SK-N-SH (cell line): ENCODE measurements at regions not wholly inside any gene's neighbourhood (a gene's known extent, or its start where the extent isn't known, plus 50 kb on each side); places are given as distances from the start of the nearest gene placed in this dataset.

Source experiments
- CTCF ChIA-PET: fragments of 300-600, 350-600 bp; formaldehyde crosslinking; extraction: SDS; loops from one replicate; lab custom pipeline; 2021; lab: Yijun Ruan, JAX
- POLR2A ChIA-PET: fragments of 350-600 bp; sonication (Branson Sonifier 250); formaldehyde crosslinking; extraction: SDS; loops from one replicate; lab custom pipeline; 2020; ENCODE audit warnings: antibody characterized with exemption, inconsistent platforms; lab: Yijun Ruan, JAX
- DNase-seq: peaks from one replicate; pipeline ENCODE4 v3.0.0; 2012
- H2AFZ ChIP-seq: fragments of 200-600 bp; sonication (generic); 2 replicates; pipeline ENCODE4 v1.8.1; 2016; ENCODE audit warnings: antibody characterized with exemption, mild to moderate bottlenecking, low read depth
- H3F3A ChIP-seq: fragments of 200-600 bp; sonication (generic); replicated peaks from 2 replicates; pipeline ENCODE3; 2016; ENCODE audit warnings: antibody characterized with exemption, mild to moderate bottlenecking; ENCODE audit not compliant: insufficient read depth
- H3K27ac ChIP-seq, 2 experiments: fragments of 200-500 bp in 1 of 2; fragments of 200-600 bp in 1 of 2; sonication (Bioruptor generic) in 1 of 2; sonication (generic), shearing (Covaris generic) in 1 of 2; 2 replicates each; pipeline versions ENCODE4 v1.5.1 to v1.6.1; 2014 to 2016; ENCODE audit warnings: low read depth in 2 of 2, inconsistent platforms in 1 of 2, low read length in 1 of 2, mild to moderate bottlenecking in 1 of 2, mixed read lengths in 1 of 2
- H3K27me3 ChIP-seq: fragments of 200-600 bp; sonication (generic), shearing (Covaris generic); 2 replicates; pipeline ENCODE4 v1.6.1; 2016; ENCODE audit warnings: mixed run types; ENCODE audit not compliant: insufficient read depth
- H3K36me3 ChIP-seq, 2 experiments: fragments of 200-500 bp in 1 of 2; fragments of 200-600 bp in 1 of 2; sonication (Bioruptor generic) in 1 of 2; sonication (generic) in 1 of 2; replicated peaks in 1 of 2; 2 replicates each; pipeline versions ENCODE3 to v1.5.1; 2014 to 2016; ENCODE audit warnings: low read length in 1 of 2, mild to moderate bottlenecking in 1 of 2; ENCODE audit not compliant: insufficient read depth in 2 of 2, control insufficient read depth in 1 of 2
- H3K4me1 ChIP-seq, 2 experiments: fragments of 200-500 bp in 1 of 2; fragments of 200-600 bp in 1 of 2; sonication (Bioruptor generic) in 1 of 2; sonication (generic), shearing (Covaris generic) in 1 of 2; 2 replicates each; pipeline versions ENCODE4 v1.5.1 to v1.6.1; 2014 to 2016; ENCODE audit warnings: low read depth in 1 of 2, low read length in 1 of 2, mixed run types in 1 of 2; ENCODE audit not compliant: insufficient read depth in 2 of 2, control insufficient read depth in 1 of 2
- H3K4me2 ChIP-seq: fragments of 200-600 bp; sonication (generic), shearing (Covaris generic); 2 replicates; pipeline ENCODE4 v1.6.1; 2017; ENCODE audit warnings: mixed run types
- H3K4me3 ChIP-seq, 2 experiments: fragments of 200-500 bp in 1 of 2; fragments of 200-600 bp in 1 of 2; sonication (Bioruptor generic) in 1 of 2; sonication (generic), shearing (Covaris generic) in 1 of 2; 2 replicates each; pipeline versions ENCODE4 v1.5.1 to v1.8.1; 2014 to 2016; ENCODE audit warnings: low read depth in 2 of 2, inconsistent platforms in 1 of 2, low read length in 1 of 2, mild to moderate bottlenecking in 1 of 2, mixed read lengths in 1 of 2, moderate library complexity in 1 of 2
- H3K79me2 ChIP-seq: fragments of 200-600 bp; sonication (generic); 2 replicates; pipeline ENCODE4 v1.8.1; 2017; ENCODE audit warnings: mild to moderate bottlenecking; ENCODE audit not compliant: insufficient read depth
- H3K9ac ChIP-seq: fragments of 200-600 bp; sonication (generic); 2 replicates; pipeline ENCODE4 v1.6.1; 2017; ENCODE audit warnings: mixed run types
- H3K9me2 ChIP-seq: fragments of 200-600 bp; sonication (generic); 2 replicates; pipeline ENCODE4 v1.6.1; 2017; ENCODE audit warnings: mixed run types
- H3K9me3 ChIP-seq: fragments of 200-600 bp; sonication (generic); 2 replicates; pipeline ENCODE4 v1.6.1; 2017; ENCODE audit warnings: mixed run types, mild to moderate bottlenecking, moderate library complexity
- H4K20me1 ChIP-seq: fragments of 200-600 bp; sonication (generic); 2 replicates; pipeline ENCODE4 v1.6.1; 2017; ENCODE audit warnings: mild to moderate bottlenecking, mixed run types; ENCODE audit not compliant: insufficient read depth
- ELF1 ChIP-seq: IDR thresholded peaks from 2 replicates; pipeline ENCODE4 v1.4.0; 2012
- FOSL2 ChIP-seq: IDR thresholded peaks from 2 replicates; pipeline ENCODE4 v1.4.0; 2012; ENCODE audit warnings: low read depth, mild to moderate bottlenecking, moderate library complexity, borderline replicate concordance
- FOXM1 ChIP-seq: IDR thresholded peaks from 2 replicates; pipeline ENCODE4 v1.4.0; 2012; ENCODE audit warnings: low read depth, mild to moderate bottlenecking
- JUND ChIP-seq: IDR thresholded peaks from 2 replicates; pipeline ENCODE4 v1.4.0; 2012
- MXI1 ChIP-seq: IDR thresholded peaks from 2 replicates; pipeline ENCODE4 v1.6.1; 2012; ENCODE audit warnings: mild to moderate bottlenecking, low read depth, low read length, improper control_type of control experiment
- NFIC ChIP-seq: IDR thresholded peaks from 2 replicates; pipeline ENCODE4 v1.4.0; 2012; ENCODE audit warnings: borderline replicate concordance
- POLR2AphosphoS5 ChIP-seq: IDR thresholded peaks from 2 replicates; pipeline ENCODE4 v1.6.1; 2012; ENCODE audit warnings: low read depth, low read length
- RAD21 ChIP-seq: IDR thresholded peaks from 2 replicates; pipeline ENCODE4 v1.6.1; 2012; ENCODE audit warnings: mild to moderate bottlenecking, low read length
- RFX5 ChIP-seq: IDR thresholded peaks from 2 replicates; pipeline ENCODE4 v1.6.1; 2012; ENCODE audit warnings: mild to moderate bottlenecking, improper control_type of control experiment, low read length
- TEAD4 ChIP-seq: IDR thresholded peaks from 2 replicates; pipeline ENCODE4 v1.4.0; 2012; ENCODE audit warnings: mild to moderate bottlenecking, borderline replicate concordance; ENCODE audit not compliant: insufficient read depth
- WGBS: methylation state at CpG from one replicate; pipeline ENCODE4 v1.1.6; 2017; ENCODE audit warnings: low lambda C conversion rate; 5-methylcytosine and 5-hydroxymethylcytosine counted together
- TF ChIP-seq, protein P1 (sequence below): fragments of 150-350 bp; IDR thresholded peaks from 2 replicates; pipeline ENCODE4 v1.6.1; 2016; ENCODE audit warnings: mild to moderate bottlenecking, low read depth, low read length
- TF ChIP-seq, protein P2 (sequence below): IDR thresholded peaks from 2 replicates; pipeline ENCODE4 v1.4.0; 2012; ENCODE audit warnings: low read depth, borderline replicate concordance
- TF ChIP-seq, protein P3 (sequence below): IDR thresholded peaks from 2 replicates; pipeline ENCODE4 v1.4.0; 2012; ENCODE audit warnings: low read depth, borderline replicate concordance

DNA sequence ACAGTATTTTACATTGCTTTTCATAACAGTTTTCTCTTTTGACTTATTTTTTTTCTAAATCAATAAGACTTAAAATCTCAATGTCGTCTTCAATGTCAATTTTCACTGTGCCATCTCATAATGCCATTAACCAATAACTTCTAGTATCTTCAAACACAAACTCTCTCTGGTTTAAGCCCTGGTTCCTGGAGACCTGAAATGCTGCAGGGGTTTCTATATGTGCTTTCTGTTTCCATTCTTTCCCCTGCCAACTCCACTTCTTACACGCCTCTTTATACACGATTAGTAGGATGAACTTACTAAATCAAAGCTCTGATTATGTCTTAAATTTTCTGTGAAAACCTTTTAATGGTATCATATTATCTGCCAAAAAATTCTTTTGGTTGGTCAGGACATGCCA is 191.4 kb downstream of the AMY1C start:
- ChIA-PET POLR2A (no interaction called here), CTCF (no interaction called here)
- Histone ChIP-seq H3K79me2 (no peaks in the 10 kb centered on the region), H3K27me3 (no peaks in the 10 kb centered on the region), H3F3A (no peaks in the 10 kb centered on the region), H3K9me3 (no peaks in the 10 kb centered on the region), H3K9me2 (no peaks in the 10 kb centered on the region), H3K4me2 (no peak overlapping the region), H3K9ac (no peak overlapping the region), H3K4me1 (no peaks in the 10 kb centered on the region), H3K4me3 (no peak overlapping the region), H2AFZ (no peak overlapping the region), H3K36me3 (no peaks in the 10 kb centered on the region), H4K20me1 (no peaks in the 10 kb centered on the region), H3K27ac (no peak overlapping the region)
- no peak for TF ChIP-seq FOXM1
- no peak for TF ChIP-seq JUND
- no peak for TF ChIP-seq MXI1
- TF ChIP-seq NFIC, result no peak
- TF ChIP-seq, protein P1, sequence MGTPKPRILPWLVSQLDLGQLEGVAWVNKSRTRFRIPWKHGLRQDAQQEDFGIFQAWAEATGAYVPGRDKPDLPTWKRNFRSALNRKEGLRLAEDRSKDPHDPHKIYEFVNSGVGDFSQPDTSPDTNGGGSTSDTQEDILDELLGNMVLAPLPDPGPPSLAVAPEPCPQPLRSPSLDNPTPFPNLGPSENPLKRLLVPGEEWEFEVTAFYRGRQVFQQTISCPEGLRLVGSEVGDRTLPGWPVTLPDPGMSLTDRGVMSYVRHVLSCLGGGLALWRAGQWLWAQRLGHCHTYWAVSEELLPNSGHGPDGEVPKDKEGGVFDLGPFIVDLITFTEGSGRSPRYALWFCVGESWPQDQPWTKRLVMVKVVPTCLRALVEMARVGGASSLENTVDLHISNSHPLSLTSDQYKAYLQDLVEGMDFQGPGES, result no peak
- no peak for TF ChIP-seq FOSL2
- 37% methylated on average over 3 of the region's 3 CpGs for WGBS
- DNase-seq, result no peak

DNA sequence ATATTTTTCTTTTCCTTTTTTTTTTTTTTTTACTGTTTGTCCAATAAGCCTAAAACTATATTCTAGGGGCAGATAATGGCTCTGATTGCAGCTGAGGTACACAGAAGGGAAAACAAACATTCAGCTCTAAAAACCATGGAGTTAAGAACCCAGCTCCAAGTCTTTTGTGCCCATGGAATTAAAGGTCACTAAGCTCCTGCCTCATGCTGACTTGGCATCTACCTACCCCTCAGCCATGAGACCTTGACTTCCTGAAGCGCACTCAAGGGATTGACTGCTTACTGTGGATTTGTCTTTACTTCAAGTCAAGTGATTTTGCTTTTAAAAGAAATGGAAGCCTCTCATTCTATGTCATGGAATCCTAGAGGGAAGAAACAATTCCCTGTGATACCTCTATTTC is 192.3 kb downstream of the AMY1C start:
- H3K27me3 ChIP-seq, result no peaks in the 10 kb centered on the region
- no peak overlapping the region for H3K27ac ChIP-seq
- TF ChIP-seq FOXM1 (no peak), JUND (no peak), RAD21 (no peak), RFX5 (no peak), POLR2AphosphoS5 (no peak), ELF1 (no peak), TEAD4 (no peak)
- TF ChIP-seq, protein P2, sequence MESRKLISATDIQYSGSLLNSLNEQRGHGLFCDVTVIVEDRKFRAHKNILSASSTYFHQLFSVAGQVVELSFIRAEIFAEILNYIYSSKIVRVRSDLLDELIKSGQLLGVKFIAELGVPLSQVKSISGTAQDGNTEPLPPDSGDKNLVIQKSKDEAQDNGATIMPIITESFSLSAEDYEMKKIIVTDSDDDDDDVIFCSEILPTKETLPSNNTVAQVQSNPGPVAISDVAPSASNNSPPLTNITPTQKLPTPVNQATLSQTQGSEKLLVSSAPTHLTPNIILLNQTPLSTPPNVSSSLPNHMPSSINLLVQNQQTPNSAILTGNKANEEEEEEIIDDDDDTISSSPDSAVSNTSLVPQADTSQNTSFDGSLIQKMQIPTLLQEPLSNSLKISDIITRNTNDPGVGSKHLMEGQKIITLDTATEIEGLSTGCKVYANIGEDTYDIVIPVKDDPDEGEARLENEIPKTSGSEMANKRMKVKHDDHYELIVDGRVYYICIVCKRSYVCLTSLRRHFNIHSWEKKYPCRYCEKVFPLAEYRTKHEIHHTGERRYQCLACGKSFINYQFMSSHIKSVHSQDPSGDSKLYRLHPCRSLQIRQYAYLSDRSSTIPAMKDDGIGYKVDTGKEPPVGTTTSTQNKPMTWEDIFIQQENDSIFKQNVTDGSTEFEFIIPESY, result no peak
- TF ChIP-seq, protein P3, sequence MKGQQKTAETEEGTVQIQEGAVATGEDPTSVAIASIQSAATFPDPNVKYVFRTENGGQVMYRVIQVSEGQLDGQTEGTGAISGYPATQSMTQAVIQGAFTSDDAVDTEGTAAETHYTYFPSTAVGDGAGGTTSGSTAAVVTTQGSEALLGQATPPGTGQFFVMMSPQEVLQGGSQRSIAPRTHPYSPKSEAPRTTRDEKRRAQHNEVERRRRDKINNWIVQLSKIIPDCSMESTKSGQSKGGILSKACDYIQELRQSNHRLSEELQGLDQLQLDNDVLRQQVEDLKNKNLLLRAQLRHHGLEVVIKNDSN, result no peak
- no peak overlapping the region for H3K4me3 ChIP-seq
- no peaks in the 10 kb centered on the region for H3F3A ChIP-seq
- H3K4me1 ChIP-seq, result no peaks in the 10 kb centered on the region
- ChIA-PET CTCF (no interaction called here), POLR2A (no interaction called here)
- H3K9ac ChIP-seq, result no peak overlapping the region
- H4K20me1 ChIP-seq, result no peaks in the 10 kb centered on the region
- no peaks in the 10 kb centered on the region for H3K36me3 ChIP-seq
- no peak overlapping the region for H2AFZ ChIP-seq
- DNase-seq, result no peak
- 18% methylated on average over 1 of the region's 1 CpG for WGBS
- no peaks in the 10 kb centered on the region for H3K79me2 ChIP-seq
- no peaks in the 10 kb centered on the region for H3K9me3 ChIP-seq
- no peak overlapping the region for H3K4me2 ChIP-seq
- no peaks in the 10 kb centered on the region for H3K9me2 ChIP-seq
